ENCODE measurements at regions not wholly inside any gene's neighbourhood (a gene's known extent, or its start where the extent isn't known, plus 50 kb on each side); places are given as distances from the start of the nearest gene placed in this dataset.

GRCh38 chr12:124378926-124379325 lies 84.0 kb downstream of the RFLNA start:
- POLR2A ChIA-PET (ENCODE audit: unreplicated experiment), result no interaction called here
- H3K9me3 ChIP-seq (ENCODE audit: control insufficient read depth, insufficient read depth, low read length), result no peaks in the 10 kb centered on the region
- no peak overlapping the region for H3K9ac ChIP-seq (ENCODE audit: low read depth, low read length)
- H3K27me3 ChIP-seq (ENCODE audit: control insufficient read depth, insufficient read depth, low read length), result no peaks in the 10 kb centered on the region
- intact Hi-C loops (cut with micrococcal nuclease) (no loop called here), in situ Hi-C loops (cut with MboI; ENCODE audit: low sequenced_read_pairs) (no loop called here), dilution Hi-C loops (cut with HindIII; ENCODE audit: low sequenced_read_pairs, unreplicated experiment) (no loop called here)
- H3K9me1 ChIP-seq (ENCODE audit: insufficient read depth, low read length), result 0 out of 2 replicates have a peak, but pooled peaks cover 8% of the 10 kb centered on the region
- H3K4me2 ChIP-seq (ENCODE audit: low read depth, low read length), result no peak overlapping the region
- H4K8ac ChIP-seq (ENCODE audit: low read depth in 2 of 2, low read length in 2 of 2), result peak overlapping the region; percentile 72 to 93; a peak in 2 of 4 replicates
- peaks cover 64% of the 10 kb centered on the region for H4K20me1 ChIP-seq (ENCODE audit: insufficient read depth, low read length)
- no peak overlapping the region for H2AK9ac ChIP-seq (replicated peaks; ENCODE audit: low read depth, low read length, poor library complexity)
- H3K27ac ChIP-seq (ENCODE audit: insufficient read depth, low read length), result peak overlapping the region; percentile 80
- H2AK5ac ChIP-seq (ENCODE audit: low read depth, low read length), result peak overlapping the region; percentile 95
- no peak overlapping the region for H2AFZ ChIP-seq (replicated peaks; ENCODE audit: low read length, poor library complexity)
- DNase-seq, result no peak
- H3K4me1 ChIP-seq (ENCODE audit: control insufficient read depth, insufficient read depth, low read length), result peaks cover 32% of the 10 kb centered on the region
- H4K91ac ChIP-seq (ENCODE audit: insufficient read depth, low read depth, low read length), result peak overlapping the region; percentile 92; the same call in 1 of the 2 replicates
- peak overlapping the region; percentile 94 for H2BK5ac ChIP-seq (ENCODE audit: low read depth, low read length, poor library complexity, severe bottlenecking)
- no peak overlapping the region for H3K14ac ChIP-seq (replicated peaks; ENCODE audit: low read depth, low read length)
- H3K4ac ChIP-seq (ENCODE audit: low read depth, low read length), result peak overlapping the region; percentile 95
- peaks cover 28 to 85% of the 10 kb centered on the region in 2 experiments for H3K79me1 ChIP-seq (ENCODE audit: low read depth in 1 of 2, low read length in 2 of 2)
- H2BK20ac ChIP-seq (ENCODE audit: low read depth, low read length), result no peak overlapping the region
- H4K5ac ChIP-seq (ENCODE audit: low read depth, low read length), result peak overlapping the region; percentile 21; the same call in 1 of the 2 replicates
- TF ChIP-seq ELK1 (IDR thresholded peaks at IDR 0.05; ENCODE audit: borderline replicate concordance, low read depth, low read length), result no peak
- no peak for TF ChIP-seq CHD1 (IDR thresholded peaks at IDR 0.05; ENCODE audit: low read depth, low read length)
- TF ChIP-seq MAFK (IDR thresholded peaks at IDR 0.05; ENCODE audit: low read depth, low read length), result no peak
- TF ChIP-seq SMC3 (IDR thresholded peaks at IDR 0.05; ENCODE audit: low read depth, low read length), result no peak
- no peak for TF ChIP-seq BHLHE40 (IDR thresholded peaks at IDR 0.05; ENCODE audit: low read depth, low read length)
- no peak for TF ChIP-seq RCOR1 (IDR thresholded peaks at IDR 0.05; ENCODE audit: insufficient replicate concordance, low read length)
- no peak for TF ChIP-seq MAZ (IDR thresholded peaks at IDR 0.05; ENCODE audit: borderline replicate concordance, low read depth, low read length)
- TF ChIP-seq, protein P1, sequence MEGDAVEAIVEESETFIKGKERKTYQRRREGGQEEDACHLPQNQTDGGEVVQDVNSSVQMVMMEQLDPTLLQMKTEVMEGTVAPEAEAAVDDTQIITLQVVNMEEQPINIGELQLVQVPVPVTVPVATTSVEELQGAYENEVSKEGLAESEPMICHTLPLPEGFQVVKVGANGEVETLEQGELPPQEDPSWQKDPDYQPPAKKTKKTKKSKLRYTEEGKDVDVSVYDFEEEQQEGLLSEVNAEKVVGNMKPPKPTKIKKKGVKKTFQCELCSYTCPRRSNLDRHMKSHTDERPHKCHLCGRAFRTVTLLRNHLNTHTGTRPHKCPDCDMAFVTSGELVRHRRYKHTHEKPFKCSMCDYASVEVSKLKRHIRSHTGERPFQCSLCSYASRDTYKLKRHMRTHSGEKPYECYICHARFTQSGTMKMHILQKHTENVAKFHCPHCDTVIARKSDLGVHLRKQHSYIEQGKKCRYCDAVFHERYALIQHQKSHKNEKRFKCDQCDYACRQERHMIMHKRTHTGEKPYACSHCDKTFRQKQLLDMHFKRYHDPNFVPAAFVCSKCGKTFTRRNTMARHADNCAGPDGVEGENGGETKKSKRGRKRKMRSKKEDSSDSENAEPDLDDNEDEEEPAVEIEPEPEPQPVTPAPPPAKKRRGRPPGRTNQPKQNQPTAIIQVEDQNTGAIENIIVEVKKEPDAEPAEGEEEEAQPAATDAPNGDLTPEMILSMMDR (conservative IDR thresholded peaks at IDR 0.05; ENCODE audit: low read depth, low read length), result no peak
- TF ChIP-seq CEBPB (IDR thresholded peaks at IDR 0.05; ENCODE audit: low read depth, low read length), result no peak
- TF ChIP-seq POLR2A (IDR thresholded peaks at IDR 0.05; ENCODE audit: low read depth, low read length), result no peak
- no peak for TF ChIP-seq RFX5 (IDR thresholded peaks at IDR 0.05; ENCODE audit: low read depth, low read length)
- TF ChIP-seq, protein P2, sequence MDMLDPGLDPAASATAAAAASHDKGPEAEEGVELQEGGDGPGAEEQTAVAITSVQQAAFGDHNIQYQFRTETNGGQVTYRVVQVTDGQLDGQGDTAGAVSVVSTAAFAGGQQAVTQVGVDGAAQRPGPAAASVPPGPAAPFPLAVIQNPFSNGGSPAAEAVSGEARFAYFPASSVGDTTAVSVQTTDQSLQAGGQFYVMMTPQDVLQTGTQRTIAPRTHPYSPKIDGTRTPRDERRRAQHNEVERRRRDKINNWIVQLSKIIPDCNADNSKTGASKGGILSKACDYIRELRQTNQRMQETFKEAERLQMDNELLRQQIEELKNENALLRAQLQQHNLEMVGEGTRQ (IDR thresholded peaks at IDR 0.05; ENCODE audit: low read depth, low read length), result no peak
- no peak for TF ChIP-seq RAD21 (IDR thresholded peaks at IDR 0.05; ENCODE audit: low read length)
- TF ChIP-seq MXI1 (IDR thresholded peaks at IDR 0.05; ENCODE audit: borderline replicate concordance, low read depth, low read length), result no peak
- TF ChIP-seq NFE2L2 (IDR thresholded peaks at IDR 0.05; ENCODE audit: low read depth, low read length), result no peak
- no peak for TF ChIP-seq FOS (IDR thresholded peaks at IDR 0.05; ENCODE audit: low read depth, low read length)
- H3K23ac ChIP-seq (ENCODE audit: low read depth, low read length), result peak overlapping the region; percentile 23; the same call in 1 of the 2 replicates
- no peak overlapping the region for H3K18ac ChIP-seq (ENCODE audit: low read depth, low read length)
- H3K4me3 ChIP-seq (ENCODE audit: insufficient read depth, low read depth, low read length), result no peak overlapping the region
- H2BK15ac ChIP-seq (ENCODE audit: low read depth, low read length), result 0 out of 3 replicates have a peak overlapping the region, but pooled peaks have one; percentile 84
- H3K56ac ChIP-seq (ENCODE audit: extremely low read depth, insufficient read depth, low read length), result no peak overlapping the region
- H2BK120ac ChIP-seq (ENCODE audit: low read depth, low read length), result no peak overlapping the region
- CTCF ChIA-PET, result no interaction called here
- ATAC-seq (ENCODE audit: low read depth), result no peak
- 92% methylated on average over 8 of the region's 13 CpGs; no CpG with 5 or more reads in 1 of the 2 experiments for WGBS, 2 experiments (ENCODE audit: extremely low coverage in 2 of 2, insufficient read length in 1 of 2)
- no TSS peak for BruUV-seq (replicated peaks)
- peaks cover 77% of the 10 kb centered on the region for H3K36me3 ChIP-seq (ENCODE audit: control insufficient read depth, insufficient read depth, low read length)

Data from IMR-90 (cell line).